ENCODE measurements at regions not wholly inside any gene's neighbourhood (a gene's known extent, or its start where the extent isn't known, plus 50 kb on each side); places are given as distances from the start of the nearest gene placed in this dataset.

DNA sequence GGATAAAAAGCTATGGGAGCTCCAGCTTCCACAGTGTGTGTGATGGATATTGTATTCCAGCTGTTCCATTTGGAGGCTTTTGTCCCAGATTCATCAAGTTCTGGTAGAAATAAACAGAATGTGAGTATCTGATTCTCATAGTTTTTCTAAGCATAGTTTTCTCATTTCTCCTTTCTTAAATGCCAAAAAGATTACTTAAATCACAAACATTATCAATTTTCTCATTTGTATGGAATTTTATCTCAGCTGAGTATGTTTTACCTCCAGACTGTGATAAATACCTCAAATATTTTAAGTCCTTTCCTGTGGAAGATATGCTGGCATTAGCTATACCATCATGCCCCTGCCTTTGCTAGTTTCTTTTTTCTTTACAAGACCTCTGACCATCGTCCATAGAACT lies 767.3 kb downstream of the TFAP2A start:
- Histone ChIP-seq H3K9ac (ENCODE audit: low read length) (no peak overlapping the region), H3K79me2 (ENCODE audit: insufficient read depth, low read length) (no peaks in the 10 kb centered on the region), H3K36me3 (ENCODE audit: control insufficient read depth in 1 of 2, insufficient read depth in 2 of 2, low read length in 2 of 2) (no peaks in the 10 kb centered on the region), H3K9me2 (ENCODE audit: insufficient read depth) (no peaks in the 10 kb centered on the region), H3K4me1 (ENCODE audit: control insufficient read depth in 1 of 2, insufficient read depth in 2 of 2, low read length in 2 of 2) (no peaks in the 10 kb centered on the region), H3K9me3 (ENCODE audit: control insufficient read depth in 1 of 2, insufficient read depth in 1 of 2, low read depth in 1 of 2, low read length in 2 of 2) (no peaks in the 10 kb centered on the region), H3K4me3 (replicated peaks in 1 of 2; ENCODE audit: low read depth in 1 of 2, low read length in 2 of 2) (no peak overlapping the region), H3K4me2 (ENCODE audit: low read length) (no peak overlapping the region), H3K27me3 (ENCODE audit: insufficient read depth, low read length) (no peaks in the 10 kb centered on the region), H3K27ac (ENCODE audit: low read depth, low read length) (no peak overlapping the region), H4K20me1 (ENCODE audit: insufficient read depth) (no peaks in the 10 kb centered on the region), H2AFZ (ENCODE audit: low read depth, low read length, poor library complexity, severe bottlenecking) (no peak overlapping the region)
- BruUV-seq (replicated peaks), result no TSS peak
- ChIA-PET CTCF (no interaction called here), RAD21 (ENCODE audit: low non-redundant PET in 1 of 2, low total read pairs in 2 of 2, uncharacterized antibody in 2 of 2, unreplicated experiment in 2 of 2) (no interaction called here), POLR2A (no interaction called here)
- no peak for ATAC-seq
- no peak for DNase-seq (ENCODE audit: low read depth, low spot score)
- no peak for TF ChIP-seq TCF7L2 (IDR thresholded peaks at IDR 0.05; ENCODE audit: borderline replicate concordance, extremely low read depth, insufficient read depth, insufficient read length)
- no peak for TF ChIP-seq SRF (IDR thresholded peaks at IDR 0.05; ENCODE audit: low read depth)
- no peak for TF ChIP-seq SP1 (IDR thresholded peaks at IDR 0.05; ENCODE audit: low read depth)
- TF ChIP-seq POLR2AphosphoS5 (IDR thresholded peaks at IDR 0.05; ENCODE audit: low read depth, low read length), result no peak
- TF ChIP-seq, protein P1, sequence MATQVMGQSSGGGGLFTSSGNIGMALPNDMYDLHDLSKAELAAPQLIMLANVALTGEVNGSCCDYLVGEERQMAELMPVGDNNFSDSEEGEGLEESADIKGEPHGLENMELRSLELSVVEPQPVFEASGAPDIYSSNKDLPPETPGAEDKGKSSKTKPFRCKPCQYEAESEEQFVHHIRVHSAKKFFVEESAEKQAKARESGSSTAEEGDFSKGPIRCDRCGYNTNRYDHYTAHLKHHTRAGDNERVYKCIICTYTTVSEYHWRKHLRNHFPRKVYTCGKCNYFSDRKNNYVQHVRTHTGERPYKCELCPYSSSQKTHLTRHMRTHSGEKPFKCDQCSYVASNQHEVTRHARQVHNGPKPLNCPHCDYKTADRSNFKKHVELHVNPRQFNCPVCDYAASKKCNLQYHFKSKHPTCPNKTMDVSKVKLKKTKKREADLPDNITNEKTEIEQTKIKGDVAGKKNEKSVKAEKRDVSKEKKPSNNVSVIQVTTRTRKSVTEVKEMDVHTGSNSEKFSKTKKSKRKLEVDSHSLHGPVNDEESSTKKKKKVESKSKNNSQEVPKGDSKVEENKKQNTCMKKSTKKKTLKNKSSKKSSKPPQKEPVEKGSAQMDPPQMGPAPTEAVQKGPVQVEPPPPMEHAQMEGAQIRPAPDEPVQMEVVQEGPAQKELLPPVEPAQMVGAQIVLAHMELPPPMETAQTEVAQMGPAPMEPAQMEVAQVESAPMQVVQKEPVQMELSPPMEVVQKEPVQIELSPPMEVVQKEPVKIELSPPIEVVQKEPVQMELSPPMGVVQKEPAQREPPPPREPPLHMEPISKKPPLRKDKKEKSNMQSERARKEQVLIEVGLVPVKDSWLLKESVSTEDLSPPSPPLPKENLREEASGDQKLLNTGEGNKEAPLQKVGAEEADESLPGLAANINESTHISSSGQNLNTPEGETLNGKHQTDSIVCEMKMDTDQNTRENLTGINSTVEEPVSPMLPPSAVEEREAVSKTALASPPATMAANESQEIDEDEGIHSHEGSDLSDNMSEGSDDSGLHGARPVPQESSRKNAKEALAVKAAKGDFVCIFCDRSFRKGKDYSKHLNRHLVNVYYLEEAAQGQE (IDR thresholded peaks at IDR 0.05; ENCODE audit: low read depth), result no peak
- no peak for TF ChIP-seq SIN3A (IDR thresholded peaks at IDR 0.05; ENCODE audit: low read depth)
- TF ChIP-seq CEBPB (IDR thresholded peaks at IDR 0.05; ENCODE audit: low read depth), result no peak
- TF ChIP-seq POLR2A (IDR thresholded peaks at IDR 0.05; ENCODE audit: borderline replicate concordance, extremely low read depth, insufficient read depth, insufficient read length), result no peak
- TF ChIP-seq, protein P2, sequence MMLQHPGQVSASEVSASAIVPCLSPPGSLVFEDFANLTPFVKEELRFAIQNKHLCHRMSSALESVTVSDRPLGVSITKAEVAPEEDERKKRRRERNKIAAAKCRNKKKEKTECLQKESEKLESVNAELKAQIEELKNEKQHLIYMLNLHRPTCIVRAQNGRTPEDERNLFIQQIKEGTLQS (IDR thresholded peaks at IDR 0.05), result no peak
- intact Hi-C loops (cut with micrococcal nuclease), result no loop called here
